SHP77 (cell line): ENCODE measurements at regions not wholly inside any gene's neighbourhood (a gene's known extent, or its start where the extent isn't known, plus 50 kb on each side); places are given as distances from the start of the nearest gene placed in this dataset.
"Not testable (repeated sequence)": the region's sequence is repeated elsewhere in the genome, so short reads cannot be mapped to it uniquely, and the experiment has no call there.

ENCODE experiments used
- DNase-seq, 2 experiments: peaks; one replicate each; lab custom pipeline; 2025; lab: John Stamatoyannopoulos, UW

GRCh38 chr17:5899496-5900195 is 170.5 kb upstream of the WSCD1 start:
- DNase-seq, result no peak

DNA sequence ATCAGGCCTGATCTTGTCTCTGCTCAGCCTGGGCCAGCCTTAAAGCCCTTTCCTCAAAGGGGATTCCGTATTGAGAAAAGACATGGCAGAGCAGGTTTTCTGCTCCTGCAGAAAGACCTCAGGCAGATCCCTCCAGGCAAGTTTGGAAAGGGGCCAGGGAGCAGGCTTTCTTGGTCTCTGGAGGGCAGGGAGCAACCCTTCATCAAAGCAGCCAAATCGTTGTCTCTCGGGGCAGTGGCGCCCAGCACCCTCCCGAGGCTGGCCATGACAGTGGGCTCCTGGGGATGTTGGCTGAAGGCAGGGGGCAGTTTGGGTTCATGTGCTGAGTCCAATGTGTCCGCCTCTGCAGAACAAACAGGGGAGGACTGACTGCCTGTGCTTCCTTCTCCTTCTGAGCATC is 168.4 kb upstream of the WSCD1 start:
- DNase-seq, result no peak

DNA sequence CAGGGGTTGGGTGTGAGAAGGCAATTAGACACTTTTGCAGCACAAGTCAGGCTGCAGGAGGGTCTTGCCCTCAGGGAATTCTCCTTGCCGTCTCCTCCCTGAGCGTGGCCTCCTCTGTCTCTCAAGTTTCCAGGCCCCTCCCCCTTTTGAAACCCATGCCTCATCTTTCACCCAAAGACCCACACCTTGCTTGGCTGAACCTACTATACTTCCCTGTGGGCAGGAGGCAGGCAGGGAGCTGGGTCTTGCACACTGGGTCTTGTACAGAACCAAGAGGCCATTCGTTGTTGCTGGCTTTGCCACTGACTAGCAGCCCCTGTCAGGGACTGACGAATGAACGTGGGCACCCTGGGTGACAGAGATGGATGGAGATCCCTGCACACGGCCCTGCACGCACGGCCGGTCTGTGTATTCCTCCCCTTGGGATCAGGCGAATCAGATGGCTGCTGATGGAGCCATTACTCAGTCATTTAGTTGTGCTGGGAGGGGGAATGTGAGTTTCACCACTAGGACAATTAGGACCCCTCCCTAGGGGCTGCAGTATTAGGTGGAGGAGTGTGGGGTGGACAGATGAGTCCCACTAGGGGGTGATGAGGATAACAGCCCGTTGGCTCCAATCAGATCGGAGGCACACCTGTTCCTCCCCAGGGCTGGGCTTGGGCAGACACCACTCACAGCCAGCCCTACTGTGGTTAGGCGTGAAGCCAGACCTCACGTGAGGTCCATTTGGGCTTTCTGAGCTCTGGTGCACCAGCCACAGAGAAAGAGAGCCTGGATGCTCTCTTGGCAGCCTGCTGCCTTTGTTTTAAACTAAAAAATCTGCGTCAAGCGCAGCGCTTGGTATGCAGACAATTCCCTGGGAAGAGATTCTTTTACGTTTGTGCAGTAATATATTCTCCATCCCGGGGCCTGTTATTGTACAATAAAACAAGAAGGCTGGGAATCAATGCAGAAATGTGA is 167.7 kb upstream of the WSCD1 start:
- no peak for DNase-seq

DNA sequence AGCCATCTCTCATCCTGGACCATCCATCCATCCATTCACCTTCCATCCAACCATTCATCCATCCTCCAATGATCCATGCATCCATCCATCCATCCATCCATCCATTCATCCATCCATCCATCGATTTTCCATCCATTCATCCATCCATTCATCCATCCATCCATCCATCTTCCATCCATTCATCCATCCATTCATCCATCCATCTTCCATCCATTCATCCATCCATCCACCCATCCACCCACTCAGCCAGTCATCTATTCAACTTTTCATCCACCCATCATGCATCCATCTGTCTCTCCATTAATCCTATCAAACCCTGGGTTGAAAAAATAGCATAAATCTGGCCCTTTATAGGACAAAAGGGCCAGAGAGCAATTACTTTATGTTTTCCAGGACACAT is 158.3 kb upstream of the WSCD1 start:
- no peak for DNase-seq

DNA sequence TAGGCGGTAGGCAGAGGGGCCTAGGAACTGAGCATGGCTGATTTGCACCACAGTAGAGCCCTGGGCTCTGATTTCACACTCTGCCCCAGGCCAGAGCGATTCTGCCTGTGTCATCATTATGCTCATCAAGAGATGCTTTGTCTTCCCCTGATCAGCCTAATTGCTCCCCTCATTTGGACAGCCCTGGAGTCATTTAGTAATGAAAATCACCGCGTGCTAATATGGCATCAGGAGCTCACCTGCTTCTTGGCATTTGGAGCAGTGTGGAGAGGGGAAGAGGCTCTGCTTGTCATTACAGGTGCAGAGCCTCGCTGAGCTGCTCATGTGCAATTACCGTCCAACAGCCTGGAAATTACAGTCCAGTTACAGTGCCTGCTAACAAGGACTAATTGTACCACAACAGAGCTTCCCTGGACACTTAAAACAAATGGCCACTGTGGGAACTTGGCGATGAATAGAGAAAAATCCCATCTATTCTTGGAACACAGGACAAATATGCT is 157.1 kb upstream of the WSCD1 start:
- DNase-seq, result no peak

DNA sequence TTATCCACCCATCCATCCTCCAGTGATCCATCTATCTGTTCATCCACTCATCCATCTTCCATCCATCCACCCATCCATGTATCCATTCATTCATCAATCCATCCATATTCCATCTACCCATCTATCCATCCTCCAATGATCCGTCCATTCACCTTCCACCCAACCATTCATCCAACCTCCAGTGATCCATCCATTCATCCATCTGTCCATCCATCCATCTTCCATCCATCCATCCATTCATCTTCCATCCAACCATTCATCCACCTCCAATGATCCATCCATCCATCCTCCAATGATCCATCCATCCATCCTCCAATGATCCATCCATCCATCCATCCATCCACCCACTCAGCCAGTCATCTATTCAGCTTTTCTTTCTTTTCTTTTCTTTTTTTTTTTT is 156.5 kb upstream of the WSCD1 start:
- DNase-seq, result no peak

- DNase-seq, result no peak
Observed at GRCh38 chr17:5915337-5915736, 154.8 kb upstream of the WSCD1 start.

DNA sequence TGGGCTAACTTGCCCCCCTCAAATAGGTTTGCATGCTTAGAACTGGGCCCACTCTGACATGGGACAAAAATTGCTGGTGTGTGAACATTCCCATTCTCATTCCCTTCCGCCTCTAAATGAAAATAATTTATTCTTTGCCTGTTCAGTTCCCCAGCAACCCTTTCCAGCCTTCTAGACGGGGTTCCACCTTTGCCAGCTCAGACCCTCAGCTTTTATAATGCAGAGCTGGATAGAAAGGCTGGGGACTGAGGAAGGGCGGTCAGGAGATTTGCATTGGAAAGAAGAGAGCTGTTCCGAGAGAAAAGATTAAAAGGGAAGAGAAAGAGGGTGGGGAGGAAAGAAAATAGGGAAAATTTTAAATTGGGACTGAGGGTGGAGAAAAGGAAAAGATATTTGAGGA is 151.1 kb upstream of the WSCD1 start:
- no peak for DNase-seq

GRCh38 chr17:5921512-5922282 is 148.5 kb upstream of the WSCD1 start:
- DNase-seq, result no peak

GRCh38 chr17:5922476-5922875 is 147.7 kb upstream of the WSCD1 start:
- no peak for DNase-seq

DNA sequence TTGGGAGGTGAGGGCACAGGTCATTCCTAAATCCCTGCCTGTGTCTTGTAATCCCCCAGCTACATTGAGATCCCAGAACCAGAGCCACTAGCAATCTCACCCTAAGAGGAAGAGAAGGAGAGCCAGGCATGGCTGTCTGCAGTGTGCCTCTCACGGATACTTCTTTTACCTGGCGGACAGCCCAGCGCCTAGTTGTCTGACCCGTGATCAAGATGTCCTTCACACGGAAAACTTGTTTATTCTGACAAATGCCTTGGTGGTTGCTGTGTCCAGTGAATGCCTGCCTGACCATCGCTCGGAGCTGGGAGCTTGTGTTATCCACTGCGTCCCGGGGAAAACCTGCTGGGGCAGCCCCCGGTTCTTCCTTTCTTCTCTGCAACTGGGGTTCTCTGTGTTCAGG is 140.5 kb upstream of the WSCD1 start:
- no peak for DNase-seq

- not testable (repeated sequence) for DNase-seq
Observed at GRCh38 chr17:5930555-5930954, 139.6 kb upstream of the WSCD1 start.

DNA sequence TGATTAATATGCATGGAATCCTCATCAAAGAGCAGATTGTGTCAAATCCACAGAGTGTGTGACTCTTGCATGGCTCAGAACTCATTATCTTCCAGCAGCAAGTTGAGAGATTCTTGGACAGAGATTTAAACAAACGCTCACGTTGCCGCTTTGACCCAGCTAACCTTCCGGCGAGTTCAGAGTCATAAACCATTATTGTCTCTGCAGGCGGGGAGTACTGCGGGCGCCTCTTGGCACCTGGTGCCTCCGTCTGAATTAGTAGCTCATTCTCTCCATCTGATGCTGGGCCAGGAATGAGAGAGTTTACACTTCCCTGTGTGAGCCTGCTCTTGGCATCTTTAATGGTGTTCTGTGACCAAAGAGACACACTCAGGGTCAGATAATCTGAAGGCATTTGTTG is 138.6 kb upstream of the WSCD1 start:
- no peak for DNase-seq

DNA sequence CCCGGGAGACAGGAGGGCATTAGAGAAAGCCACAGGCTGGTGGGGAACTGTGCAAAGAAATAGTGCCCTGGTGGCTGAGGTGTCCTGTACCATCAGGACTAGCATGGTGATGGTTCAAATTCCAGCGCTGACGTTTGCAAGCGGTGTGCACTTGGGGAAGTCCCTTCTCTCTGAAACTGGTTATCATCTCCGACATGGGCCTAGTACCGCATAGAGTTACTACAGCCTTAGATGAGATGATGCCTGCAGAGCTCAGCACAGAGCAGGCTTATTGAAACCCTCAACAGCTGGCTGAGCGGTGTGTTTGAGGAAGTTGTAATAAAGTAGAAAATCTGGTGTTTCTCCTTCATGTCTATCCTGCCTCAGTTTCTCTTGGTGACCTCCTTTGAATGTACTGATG is 136.7 kb upstream of the WSCD1 start:
- DNase-seq, result no peak

- DNase-seq, result no peak
Observed at GRCh38 chr17:5941258-5941657, 128.9 kb upstream of the WSCD1 start.

GRCh38 chr17:5942687-5943086 is 127.5 kb upstream of the WSCD1 start:
- DNase-seq, result no peak

GRCh38 chr17:5943232-5943631 is 126.9 kb upstream of the WSCD1 start:
- DNase-seq, result no peak

- DNase-seq, result no peak
Observed at GRCh38 chr17:5943982-5944381, 126.2 kb upstream of the WSCD1 start.

GRCh38 chr17:5947701-5948180 is 122.4 kb upstream of the WSCD1 start:
- DNase-seq, result no peak

GRCh38 chr17:5948811-5949210 is 121.4 kb upstream of the WSCD1 start:
- DNase-seq, result no peak

- no peak for DNase-seq
Observed at GRCh38 chr17:5950878-5951277, 119.3 kb upstream of the WSCD1 start.

GRCh38 chr17:5951912-5952311 is 118.3 kb upstream of the WSCD1 start:
- no peak for DNase-seq
